HG03575 (cell line): ENCODE measurements at regions not wholly inside any gene's neighbourhood (a gene's known extent, or its start where the extent isn't known, plus 50 kb on each side); places are given as distances from the start of the nearest gene placed in this dataset.
"Not testable (repeated sequence)": the region's sequence is repeated elsewhere in the genome, so short reads cannot be mapped to it uniquely, and the experiment has no call there.

ENCODE experiments used
- ATAC-seq: cut with Tn5 transposase; IDR thresholded peaks from one replicate; pipeline ENCODE4 v1.9.1; 2021; ENCODE audit not compliant: unreplicated experiment, insufficient number of reproducible peaks, low FRiP score; ENCODE audit errors: extremely low read depth

DNA sequence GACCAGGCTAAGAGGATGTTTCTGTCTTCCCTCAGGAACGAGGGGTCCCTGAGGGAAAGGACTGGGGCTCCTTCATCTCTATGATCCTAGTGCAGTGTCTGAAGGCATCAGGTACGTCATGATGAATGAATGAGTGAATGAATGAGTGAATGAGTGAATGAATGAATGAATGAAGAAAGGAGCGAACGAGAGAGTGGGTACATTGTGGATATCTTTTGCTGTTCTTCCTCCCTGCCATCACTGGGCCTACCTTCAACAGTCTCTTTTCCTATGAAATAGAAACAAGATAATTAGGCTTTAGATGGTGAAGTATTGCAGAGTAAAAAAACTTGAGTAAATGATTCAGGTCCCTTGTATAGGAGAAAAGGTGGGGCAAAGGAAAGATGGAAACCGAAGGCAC, 111.3 kb upstream of the CRHR1 start:
- no peak for ATAC-seq

- not testable (repeated sequence) for ATAC-seq
Observed at GRCh38 chr17:45673759-45674158, 110.4 kb upstream of the CRHR1 start.

DNA sequence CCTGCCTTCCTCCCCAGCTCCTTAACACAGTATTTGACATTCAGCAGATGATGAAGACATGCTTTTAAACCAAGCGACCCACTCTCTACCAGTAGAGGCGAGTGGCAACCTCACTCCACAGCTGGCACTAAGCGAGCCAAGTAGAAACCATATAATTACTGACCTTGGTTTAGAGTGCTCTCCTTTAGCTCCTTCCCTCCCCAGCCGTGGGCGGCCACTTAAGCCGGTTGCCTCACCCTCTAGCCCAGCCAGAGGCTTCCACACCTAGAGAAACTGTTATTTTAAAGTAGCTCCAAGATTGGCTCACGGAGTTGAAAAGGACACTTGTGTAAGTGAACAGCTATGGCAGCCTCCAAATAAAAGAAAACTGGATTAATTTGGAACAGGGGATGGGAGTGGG, 109.1 kb upstream of the CRHR1 start:
- no peak for ATAC-seq

DNA sequence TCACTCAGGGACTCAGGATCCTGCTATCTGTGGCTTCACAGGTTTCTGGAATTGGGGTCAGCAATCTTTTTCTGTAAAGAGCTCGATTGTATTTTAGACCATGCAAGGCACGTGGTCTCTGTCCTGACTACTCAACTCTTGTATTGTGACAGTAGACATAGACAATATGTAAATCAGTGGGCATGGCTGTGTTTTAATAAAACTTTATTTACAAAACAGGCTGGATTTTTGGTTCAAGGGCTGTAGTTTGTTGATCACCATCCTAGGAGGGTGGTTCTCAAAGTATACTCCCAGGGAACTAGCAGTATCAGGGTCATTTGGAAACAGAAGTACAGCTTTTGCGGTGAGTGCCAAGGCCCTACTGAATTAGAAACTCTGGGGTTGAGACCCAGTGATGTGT, 108.2 kb upstream of the CRHR1 start:
- ATAC-seq, result no peak

DNA sequence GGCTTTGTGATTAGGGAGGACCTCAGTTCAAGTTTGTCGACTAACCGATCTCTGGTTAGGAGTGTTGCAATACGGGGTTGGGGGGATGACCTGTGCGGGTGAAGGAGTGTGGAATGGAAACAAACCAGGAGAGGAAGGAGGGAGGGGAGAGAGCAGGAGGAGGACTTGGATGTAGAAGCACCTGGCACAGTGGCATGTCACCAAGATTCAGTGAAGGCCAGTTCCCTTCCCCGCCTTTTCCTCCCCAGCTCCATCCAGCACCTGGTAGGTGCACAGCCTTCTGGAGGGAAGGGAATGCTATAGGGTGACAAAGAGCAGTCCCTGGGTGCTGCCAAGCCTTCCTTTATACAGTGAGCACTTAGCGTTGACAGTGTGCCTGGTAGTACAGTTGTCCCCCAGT, 107.4 kb upstream of the CRHR1 start:
- ATAC-seq, result no peak

GRCh38 chr17:45677770-45678169, 106.3 kb upstream of the CRHR1 start:
- no peak for ATAC-seq

DNA sequence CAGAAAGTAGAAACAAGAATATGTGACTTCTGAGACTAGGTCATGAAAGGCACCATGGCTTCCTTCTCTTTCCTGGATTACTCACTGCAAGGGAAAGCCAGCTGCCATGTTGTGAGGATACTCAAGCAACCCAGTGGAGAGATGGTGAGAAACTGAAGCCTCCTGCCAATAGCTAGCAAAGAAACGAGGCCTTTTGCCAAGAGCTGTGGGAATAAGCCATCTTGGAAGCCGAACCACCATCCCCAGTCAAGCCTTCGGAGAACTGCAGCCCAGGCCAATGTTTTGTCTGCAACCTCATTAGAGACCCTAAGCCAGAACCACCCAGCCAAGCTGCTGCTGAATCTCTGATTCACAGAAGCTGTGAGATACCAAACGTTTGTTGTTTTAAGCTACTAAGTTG, 104.7 kb upstream of the CRHR1 start:
- ATAC-seq, result no peak

- no peak for ATAC-seq
Observed at GRCh38 chr17:45680360-45680759, 103.8 kb upstream of the CRHR1 start.

- ATAC-seq, result no peak
Observed at GRCh38 chr17:45681706-45682105, 102.4 kb upstream of the CRHR1 start.

DNA sequence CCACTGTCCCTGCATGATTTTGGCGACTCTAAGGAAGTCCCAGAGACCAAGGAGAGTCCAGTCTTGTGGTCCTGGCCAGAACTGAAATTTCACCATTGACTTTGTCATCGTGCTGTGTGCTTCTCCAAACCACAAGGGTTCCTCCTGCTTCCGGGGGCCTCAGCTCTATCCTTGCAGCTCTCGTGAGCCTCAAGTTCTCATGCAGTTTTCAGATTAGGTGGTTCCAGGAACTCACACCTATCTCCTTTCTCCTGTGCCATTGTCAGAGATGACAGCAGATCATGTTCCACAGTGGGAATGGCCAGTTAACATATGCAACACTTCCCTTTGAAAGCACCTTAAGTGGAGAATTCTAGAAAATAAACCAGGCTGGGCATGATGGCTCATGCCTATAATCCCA, 97.9 kb upstream of the CRHR1 start:
- ATAC-seq, result no peak

DNA sequence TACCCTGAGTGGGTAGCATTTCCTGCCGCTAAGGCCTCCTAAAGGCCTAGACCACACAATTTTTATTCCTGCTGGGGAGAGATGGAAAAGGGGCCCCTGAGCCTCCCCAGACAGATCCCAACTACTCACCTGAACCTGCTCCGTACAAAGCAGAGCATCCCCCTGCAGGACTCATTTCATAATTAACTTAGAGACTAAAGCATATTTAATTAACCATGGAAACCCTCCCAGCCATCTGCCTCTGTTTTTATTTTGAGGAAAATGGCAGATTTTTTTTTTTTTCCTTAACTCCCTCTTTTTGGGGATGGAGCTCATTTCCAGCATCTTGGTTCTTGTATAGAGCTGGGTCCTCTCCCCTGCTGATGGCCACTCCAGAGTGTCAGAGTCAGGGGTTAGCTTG, 96.5 kb upstream of the CRHR1 start:
- no peak for ATAC-seq

GRCh38 chr17:45688353-45688752, 95.8 kb upstream of the CRHR1 start:
- no peak for ATAC-seq

DNA sequence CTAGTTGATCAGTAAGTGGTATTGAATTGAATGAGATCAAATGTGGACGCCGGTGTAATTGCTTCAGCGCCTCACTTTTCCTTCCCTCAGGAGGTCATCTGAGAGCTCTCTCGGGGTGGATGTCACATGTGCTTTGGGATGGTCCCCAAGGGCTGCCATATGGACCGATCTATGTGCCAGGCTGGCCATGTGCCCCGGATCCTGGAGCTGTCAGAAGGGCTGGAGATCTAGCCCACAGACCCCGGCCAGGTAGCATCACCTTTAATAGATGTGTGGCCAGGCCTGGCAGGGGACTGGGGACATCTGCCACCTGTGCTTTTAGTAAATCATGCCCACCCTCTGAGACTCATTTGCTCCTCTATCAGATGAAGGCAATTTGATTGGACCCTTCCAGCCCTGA, 95.3 kb upstream of the CRHR1 start:
- ATAC-seq, result no peak

DNA sequence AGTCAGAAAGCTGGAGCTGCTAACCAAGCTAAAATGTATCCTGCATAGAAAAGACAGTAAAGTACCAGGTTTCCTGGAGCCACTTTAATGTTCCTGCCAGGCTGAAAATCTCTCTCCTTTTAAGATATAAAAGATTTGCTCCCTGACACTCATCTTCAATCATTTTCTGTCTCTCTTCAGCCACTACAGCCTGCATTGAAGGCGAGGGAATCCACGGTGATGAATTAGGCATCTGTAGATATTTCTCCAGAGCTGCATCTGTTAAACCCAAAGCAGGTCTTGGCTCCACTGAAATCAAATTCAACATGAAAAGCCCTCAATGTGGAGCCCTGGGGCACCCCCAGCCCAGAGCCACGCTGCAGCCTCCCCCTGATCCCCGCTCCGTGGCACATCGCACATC, 94.7 kb upstream of the CRHR1 start:
- no peak for ATAC-seq

DNA sequence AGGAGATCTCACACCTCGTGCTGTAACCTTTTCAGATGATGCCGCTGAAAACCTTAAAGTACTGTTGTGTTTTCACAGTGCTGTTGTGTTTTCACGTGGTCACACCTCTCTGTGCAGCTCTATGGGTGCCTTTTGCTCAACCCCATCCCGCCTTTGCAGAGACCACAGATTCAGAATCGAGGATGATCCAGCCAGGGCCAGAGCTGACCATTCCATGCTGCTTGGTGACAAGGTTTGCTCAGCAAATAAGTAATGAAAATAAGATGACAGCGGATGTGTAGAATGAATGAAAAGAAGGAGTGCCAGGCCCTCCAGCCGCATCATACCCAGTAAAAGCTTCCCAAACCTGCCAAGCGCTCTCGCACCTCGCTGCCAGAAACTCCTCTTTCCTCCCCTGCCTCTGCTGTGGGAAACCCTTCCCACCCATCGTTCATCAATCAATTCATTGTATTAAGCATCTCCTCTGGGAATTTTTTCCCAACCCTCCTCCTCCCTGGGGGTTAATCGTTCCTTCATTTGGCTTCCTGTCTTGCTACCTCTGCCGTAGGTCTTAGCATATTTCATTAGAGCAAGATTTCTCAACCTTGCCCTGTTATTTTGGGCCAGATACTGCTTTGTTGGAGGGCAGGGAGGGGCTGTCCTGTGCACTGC, 93.4 kb upstream of the CRHR1 start:
- no peak for ATAC-seq

DNA sequence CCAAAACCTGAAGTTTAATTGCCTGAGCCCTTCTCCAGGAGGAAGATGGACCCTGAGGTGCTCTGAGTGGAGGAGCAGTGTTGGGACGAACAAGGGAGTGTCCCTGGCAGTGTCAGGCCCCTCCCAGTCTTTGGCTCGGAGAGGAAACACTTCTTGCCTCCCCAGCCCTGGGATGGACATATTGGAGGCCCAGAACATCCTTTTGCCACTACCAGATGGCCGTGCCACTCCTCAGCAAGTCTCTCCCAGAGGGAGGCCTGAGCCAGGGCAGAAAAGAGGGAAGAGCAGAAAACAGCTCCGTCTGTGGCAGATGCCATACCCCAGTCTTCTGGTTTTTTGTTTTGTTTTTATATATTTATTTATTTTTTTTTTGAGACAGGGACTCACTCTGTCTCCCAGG, 91.5 kb upstream of the CRHR1 start:
- ATAC-seq, result no peak

GRCh38 chr17:45693792-45694191, 90.3 kb upstream of the CRHR1 start:
- no peak for ATAC-seq

DNA sequence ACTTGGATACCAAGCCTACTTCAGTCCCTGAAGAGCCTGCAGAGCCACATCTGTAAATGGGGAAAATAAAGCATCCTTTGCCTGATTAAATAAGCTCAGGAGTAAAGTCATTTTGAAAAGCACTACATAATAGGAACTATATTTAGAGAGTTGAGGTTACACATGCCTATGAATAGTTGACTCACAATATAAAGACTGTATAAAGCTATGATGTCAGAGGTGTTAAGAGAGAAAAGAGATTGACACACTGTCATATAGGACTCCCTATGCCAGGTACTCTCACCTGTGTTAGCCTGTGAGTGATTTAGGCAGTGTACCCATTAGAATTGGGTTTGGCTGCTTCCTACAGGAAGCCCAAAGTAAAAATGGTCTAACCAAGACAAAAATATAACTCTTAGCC, 87.7 kb upstream of the CRHR1 start:
- no peak for ATAC-seq

DNA sequence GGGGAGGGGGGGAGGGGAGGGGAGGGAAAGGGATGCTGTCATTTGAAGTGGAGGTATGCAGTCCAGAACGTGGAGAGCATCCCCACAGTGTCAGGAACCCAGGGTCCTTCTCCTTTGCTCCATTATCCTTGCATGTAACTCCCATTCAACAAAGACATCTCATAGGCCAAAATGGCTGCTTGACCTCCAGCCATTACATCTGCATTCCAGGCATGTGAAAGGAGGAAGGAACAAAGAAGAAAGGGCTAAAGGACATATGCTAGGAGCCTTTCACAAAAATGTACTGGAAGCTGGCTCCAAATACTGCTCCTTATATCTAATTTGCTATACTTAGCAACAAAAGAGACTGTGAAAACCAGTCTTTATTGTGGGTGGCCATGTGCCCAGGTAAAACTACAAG, 87.0 kb upstream of the CRHR1 start:
- ATAC-seq, result no peak

DNA sequence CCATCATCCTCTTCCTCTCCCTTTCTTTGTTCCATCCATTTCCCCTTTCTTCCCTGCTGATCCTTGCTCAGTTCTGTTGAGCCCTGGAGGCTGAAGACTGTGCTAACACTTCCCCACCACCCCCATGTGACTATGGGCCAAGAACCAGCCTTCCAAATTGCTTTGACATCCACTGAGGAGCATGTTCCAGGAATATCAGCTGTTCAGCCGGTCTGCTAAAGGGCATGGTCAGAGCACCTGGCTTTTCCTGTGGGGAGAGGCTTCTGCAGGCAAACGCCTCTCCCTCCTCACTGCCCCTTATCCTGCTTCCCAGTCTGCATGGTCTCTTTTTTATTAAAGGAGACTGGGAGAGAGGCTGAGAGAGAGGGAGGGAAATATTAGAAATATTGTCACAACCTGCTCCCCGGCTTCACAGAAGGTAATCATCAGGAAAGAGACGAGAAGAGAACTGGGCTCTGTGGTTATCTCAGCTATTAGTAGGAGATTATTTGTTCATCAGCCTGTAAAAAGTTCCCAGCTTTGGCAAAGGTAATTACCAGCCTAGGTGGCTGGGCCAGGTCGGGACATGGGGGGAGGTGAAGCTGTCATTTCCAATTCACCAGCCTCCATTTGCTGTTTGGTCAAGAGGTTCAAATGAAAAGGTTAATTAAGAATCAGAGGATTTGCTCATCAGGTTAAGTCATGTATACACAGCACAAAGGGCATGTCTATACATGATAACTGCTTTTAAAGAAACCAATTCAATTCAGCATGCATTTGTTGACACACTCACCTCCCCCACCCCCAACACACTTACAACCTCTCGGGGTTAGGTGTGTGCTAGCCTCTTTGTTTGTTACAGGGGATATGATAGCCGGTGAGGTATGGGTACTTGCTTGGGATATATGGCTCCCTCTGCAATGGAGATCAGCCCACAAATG, 83.7 kb upstream of the CRHR1 start:
- no peak for ATAC-seq
